ENCODE measurements at regions not wholly inside any gene's neighbourhood (a gene's known extent, or its start where the extent isn't known, plus 50 kb on each side); places are given as distances from the start of the nearest gene placed in this dataset.

- no peak for TF ChIP-seq HNRNPUL1 (IDR thresholded peaks at IDR 0.05; ENCODE audit: low read length)
Observed at GRCh38 chr3:118818386-118818785, 216.3 kb downstream of the IGSF11 start (continued).

- Histone ChIP-seq H3K27ac (ENCODE audit: extremely low read depth, low read depth, low read length) (no peak overlapping the region), H2AFZ (ENCODE audit: low read depth, low read length) (no peak overlapping the region), H3K4me1 (replicated peaks in 1 of 2; ENCODE audit: control insufficient read depth in 2 of 2, insufficient read depth in 2 of 2, low read length in 2 of 2) (no peaks in the 10 kb centered on the region), H3K9me3 (replicated peaks; ENCODE audit: control insufficient read depth, insufficient read depth, low read depth, low read length) (no peaks in the 10 kb centered on the region), H3K9me1 (ENCODE audit: control insufficient read depth, insufficient read depth, low read length) (no peaks in the 10 kb centered on the region), H3K79me2 (ENCODE audit: control insufficient read depth, insufficient read depth, low read length) (no peaks in the 10 kb centered on the region), H4K20me1 (replicated peaks; ENCODE audit: control insufficient read depth, insufficient read depth, low read length) (no peaks in the 10 kb centered on the region), H3K9ac (ENCODE audit: insufficient read depth in 1 of 2, low read depth in 2 of 2, low read length in 2 of 2) (no peak overlapping the region), H3K36me3 (ENCODE audit: control insufficient read depth, insufficient read depth, low read length) (no peaks in the 10 kb centered on the region), H3K4me3 (no peak overlapping the region), H3K27me3 (ENCODE audit: control insufficient read depth in 2 of 2, insufficient read depth in 2 of 2, low read length in 2 of 2) (0 out of 5 replicates have a peak, but pooled peaks cover 0 to 5% of the 10 kb centered on the region in 2 experiments), H3K4me2 (ENCODE audit: insufficient read depth, low read length) (no peak overlapping the region)
- no peak for FAIRE-seq
- CTCF ChIA-PET (ENCODE audit: low intra/inter-chr PET ratio) = no interaction called here
- no TSS peak for BruUV-seq (replicated peaks)
- POLR2A ChIA-PET = no interaction called here
- TF ChIP-seq ZNF324 (CRISPR knock-in tag; IDR thresholded peaks at IDR 0.05) (no peak), TCFL5 (CRISPR knock-in tag; conservative IDR thresholded peaks at IDR 0.05) (no peak), ZNF511 (CRISPR knock-in tag; IDR thresholded peaks at IDR 0.05) (no peak), AFF4 (CRISPR knock-in tag; IDR thresholded peaks at IDR 0.05) (no peak)
- in situ Hi-C loops (cut with MboI) (loop anchor here (25.0 kb wide), 1 partner anchor 1811 kb away; no protein-coding TSS in a partner anchor), intact Hi-C loops (cut with micrococcal nuclease) (no loop called here)
- WGBS (ENCODE audit: insufficient coverage, low coverage, missing lambda C conversion rate) = 0% methylated on average over 2 of the region's 2 CpGs
- DNase-seq (ENCODE audit: extremely low read depth in 1 of 4, low spot score in 3 of 4) = no peak
- ATAC-seq = no peak
Observed at GRCh38 chr3:118823626-118824025, 211.0 kb downstream of the IGSF11 start.

Data from K562 (cell line).